Lung (tissue), 11 donors: ENCODE measurements at regions not wholly inside any gene's neighbourhood (a gene's known extent, or its start where the extent isn't known, plus 50 kb on each side); places are given as distances from the start of the nearest gene placed in this dataset.

Experiments
- ATAC-seq: fragments of 200-7000 bp; cut with Tn5 transposase; one replicate; pipeline ENCODE4 v1.9.1; 2020; ENCODE audit warnings: moderate number of reproducible peaks; ENCODE audit not compliant: insufficient read depth, low FRiP score
- DNase-seq, 3 donors: peaks; one replicate each; pipeline ENCODE4 v3.0.0-alpha.2; 2013 to 2017
- H3K27ac ChIP-seq, 2 donors: one replicate each; pipeline ENCODE4 v1.5.1; 2013; ENCODE audit warnings: mild to moderate bottlenecking in 2 of 2, moderate library complexity in 2 of 2, control low read depth in 1 of 2, inconsistent platforms in 1 of 2, low read depth in 1 of 2, low read length in 1 of 2
- H3K27me3 ChIP-seq, 3 donors: one replicate each; pipeline ENCODE4 v1.5.1; 2013; ENCODE audit warnings: low read length in 2 of 3; ENCODE audit not compliant: control insufficient read depth in 3 of 3, insufficient read depth in 3 of 3
- H3K36me3 ChIP-seq, 4 donors: one replicate each; pipeline ENCODE4 v1.5.1; 2013; ENCODE audit warnings: low read length in 4 of 4, mild to moderate bottlenecking in 1 of 4, moderate library complexity in 1 of 4; ENCODE audit not compliant: control insufficient read depth in 4 of 4, insufficient read depth in 4 of 4
- H3K4me1 ChIP-seq, 5 donors: one replicate each; pipeline ENCODE4 v1.5.1; 2013; ENCODE audit warnings: low read length in 5 of 5, mild to moderate bottlenecking in 2 of 5, moderate library complexity in 1 of 5; ENCODE audit not compliant: control insufficient read depth in 5 of 5, insufficient read depth in 5 of 5
- H3K4me3 ChIP-seq: one replicate; pipeline ENCODE4 v1.5.1; 2013; ENCODE audit warnings: mild to moderate bottlenecking, control low read depth, moderate library complexity
- H3K9ac ChIP-seq, 2 donors: one replicate each; pipeline ENCODE4 v1.5.1; 2013; ENCODE audit warnings: low read length in 2 of 2, control low read depth in 1 of 2; ENCODE audit not compliant: insufficient read depth in 1 of 2
- H3K9me3 ChIP-seq, 4 donors: one replicate each; pipeline ENCODE4 v1.5.1; 2013; ENCODE audit warnings: low read length in 3 of 4, mild to moderate bottlenecking in 1 of 4, moderate library complexity in 1 of 4; ENCODE audit not compliant: control insufficient read depth in 4 of 4, insufficient read depth in 3 of 4
- WGBS, 2 donors: extraction: QIAGEN DNeasy Blood & Tissue Kit; methylation state at CpG; one replicate each; pipeline ENCODE4 v1.1.7; 2013; 5-methylcytosine and 5-hydroxymethylcytosine counted together
- TF ChIP-seq, protein P1 (sequence below): IDR thresholded peaks from 2 replicates; pipeline ENCODE4 v1.5.1; 2012; ENCODE audit warnings: mild to moderate bottlenecking; ENCODE audit errors: control extremely low read depth, extremely low read depth
- donor health status: control.
- donor health status: control.
- donor health status: Bipolar disorder and iron deficiency.
- donor health status: healthy.
- donor health status: DM: yes; HTN: yes; CAD: no.

DNA sequence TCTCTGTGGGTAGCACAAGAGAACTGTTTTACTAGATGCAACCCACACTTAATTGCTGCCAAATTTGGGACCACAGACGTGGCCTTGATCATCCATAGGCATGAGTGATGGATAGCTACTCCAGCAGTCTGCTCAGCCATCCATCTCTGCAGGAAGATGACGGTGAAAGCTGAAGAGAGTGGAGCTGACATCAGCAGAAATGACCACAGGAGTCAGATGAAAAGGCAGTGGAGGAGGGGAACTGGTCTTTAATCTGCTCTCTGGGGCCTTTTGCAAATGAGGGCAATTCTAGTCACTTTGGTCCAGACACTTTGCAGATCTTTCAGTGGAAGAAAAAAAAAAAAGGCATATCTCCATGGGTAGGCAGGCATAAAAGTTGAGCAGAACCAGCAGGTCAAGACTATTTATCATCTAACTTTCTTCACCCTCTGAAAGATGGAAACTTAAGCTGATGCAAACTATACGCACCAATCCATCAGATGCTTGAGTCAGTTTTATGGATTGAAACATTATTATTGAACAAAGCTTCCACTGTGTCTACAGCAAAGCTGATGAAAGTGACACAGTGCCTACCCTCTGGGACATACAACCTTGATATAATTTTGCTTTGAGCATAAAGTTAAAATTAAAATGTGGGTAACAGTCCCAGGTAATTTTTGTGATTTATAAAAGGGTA, 281.6 kb upstream of the OBI1 start:
- TF ChIP-seq, protein P1, sequence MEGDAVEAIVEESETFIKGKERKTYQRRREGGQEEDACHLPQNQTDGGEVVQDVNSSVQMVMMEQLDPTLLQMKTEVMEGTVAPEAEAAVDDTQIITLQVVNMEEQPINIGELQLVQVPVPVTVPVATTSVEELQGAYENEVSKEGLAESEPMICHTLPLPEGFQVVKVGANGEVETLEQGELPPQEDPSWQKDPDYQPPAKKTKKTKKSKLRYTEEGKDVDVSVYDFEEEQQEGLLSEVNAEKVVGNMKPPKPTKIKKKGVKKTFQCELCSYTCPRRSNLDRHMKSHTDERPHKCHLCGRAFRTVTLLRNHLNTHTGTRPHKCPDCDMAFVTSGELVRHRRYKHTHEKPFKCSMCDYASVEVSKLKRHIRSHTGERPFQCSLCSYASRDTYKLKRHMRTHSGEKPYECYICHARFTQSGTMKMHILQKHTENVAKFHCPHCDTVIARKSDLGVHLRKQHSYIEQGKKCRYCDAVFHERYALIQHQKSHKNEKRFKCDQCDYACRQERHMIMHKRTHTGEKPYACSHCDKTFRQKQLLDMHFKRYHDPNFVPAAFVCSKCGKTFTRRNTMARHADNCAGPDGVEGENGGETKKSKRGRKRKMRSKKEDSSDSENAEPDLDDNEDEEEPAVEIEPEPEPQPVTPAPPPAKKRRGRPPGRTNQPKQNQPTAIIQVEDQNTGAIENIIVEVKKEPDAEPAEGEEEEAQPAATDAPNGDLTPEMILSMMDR = no peak
- 43 to 51% methylated on average over 3 of the region's 3 CpGs for WGBS, 2 donors
- ATAC-seq (no peak), DNase-seq (no peak)
- Histone ChIP-seq H3K4me1 (no peaks in the 10 kb centered on the region), H3K9ac (no peak overlapping the region), H3K9me3 (peaks cover 0 to 2% (median 0%) of the 10 kb centered on the region in 4 donors), H3K27me3 (no peaks in the 10 kb centered on the region), H3K36me3 (no peaks in the 10 kb centered on the region), H3K4me3 (no peak overlapping the region), H3K27ac (no peak overlapping the region)

DNA sequence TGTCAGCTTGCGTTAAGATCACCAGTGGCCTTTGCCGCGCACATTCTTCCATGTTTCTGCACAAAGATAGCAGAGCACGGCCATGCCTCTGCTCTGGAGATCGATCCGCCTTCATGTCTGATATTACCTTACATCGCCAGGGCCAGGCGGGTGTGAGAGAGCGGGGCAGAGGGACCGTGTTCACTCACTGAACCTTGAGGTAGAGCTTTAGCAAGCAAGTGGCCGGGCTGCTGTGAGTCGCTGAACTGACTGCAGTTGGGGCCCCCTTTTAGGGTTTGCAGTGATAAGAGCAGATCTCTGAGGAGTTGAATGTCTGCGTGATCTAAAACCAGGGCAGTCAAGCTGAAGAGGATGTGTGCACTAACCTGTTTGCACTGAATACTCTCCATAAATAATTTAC, 275.4 kb upstream of the OBI1 start:
- 81 to 91% methylated on average over 13 of the region's 13 CpGs for WGBS, 2 donors
- Histone ChIP-seq H3K4me3 (no peak overlapping the region), H3K27ac (no peak overlapping the region), H3K9ac (no peak overlapping the region), H3K27me3 (no peaks in the 10 kb centered on the region), H3K9me3 (peaks cover 0 to 2% (median 0%) of the 10 kb centered on the region in 4 donors), H3K36me3 (no peaks in the 10 kb centered on the region), H3K4me1 (no peaks in the 10 kb centered on the region)
- no peak for ATAC-seq
- TF ChIP-seq, protein P1 = no peak
- no peak for DNase-seq

DNA sequence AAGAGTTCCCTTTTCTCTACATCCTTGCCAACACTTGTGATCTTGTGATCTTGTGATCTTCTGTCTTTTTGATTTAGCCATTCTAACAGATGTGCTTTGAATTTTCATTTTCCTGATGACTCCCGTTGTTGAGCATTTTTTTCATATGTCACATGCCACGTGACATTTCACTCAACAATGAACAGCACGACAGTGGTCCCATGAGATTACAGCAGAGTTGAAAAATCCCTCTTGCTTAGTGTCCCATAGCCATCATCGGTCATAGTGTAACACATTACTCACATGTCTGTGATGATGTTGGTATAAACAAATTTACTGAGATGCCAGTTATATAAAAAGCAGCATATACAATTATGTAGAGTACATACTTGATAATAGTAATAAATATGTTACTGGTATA, 256.1 kb upstream of the OBI1 start:
- TF ChIP-seq, protein P1 = no peak
- WGBS, 2 donors = 82 to 89% methylated on average over 4 of the region's 4 CpGs
- no peaks in the 10 kb centered on the region for H3K9me3 ChIP-seq
- no peak overlapping the region for H3K9ac ChIP-seq
- no peaks in the 10 kb centered on the region for H3K4me1 ChIP-seq
- H3K27me3 ChIP-seq = no peaks in the 10 kb centered on the region
- no peak for ATAC-seq
- H3K36me3 ChIP-seq = no peaks in the 10 kb centered on the region
- no peak for DNase-seq
- no peak overlapping the region for H3K27ac ChIP-seq
- H3K4me3 ChIP-seq = no peak overlapping the region

DNA sequence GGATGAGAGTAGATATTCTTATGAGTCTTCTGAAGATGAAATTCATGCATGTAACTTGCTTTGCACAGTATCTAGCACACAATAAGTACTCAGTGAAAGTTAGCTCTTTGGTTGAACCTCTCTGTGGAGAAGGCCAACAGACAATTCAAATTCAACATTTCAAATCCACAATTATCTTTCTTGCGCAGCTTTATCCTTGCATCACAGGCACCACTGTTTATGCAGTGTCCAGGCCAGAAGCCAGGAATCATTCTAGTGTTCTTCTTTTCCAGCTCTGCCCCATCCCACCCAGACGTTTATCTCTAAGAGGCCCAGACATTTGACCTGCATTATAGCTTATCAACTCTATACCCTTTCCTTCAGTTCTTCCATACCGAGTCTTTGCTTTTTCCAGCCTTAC, 254.7 kb upstream of the OBI1 start:
- no peak for ATAC-seq
- TF ChIP-seq, protein P1 = no peak
- no peaks in the 10 kb centered on the region for H3K4me1 ChIP-seq
- no peak overlapping the region for H3K4me3 ChIP-seq
- H3K9me3 ChIP-seq = no peaks in the 10 kb centered on the region
- H3K9ac ChIP-seq = no peak overlapping the region
- H3K36me3 ChIP-seq = no peaks in the 10 kb centered on the region
- no peaks in the 10 kb centered on the region for H3K27me3 ChIP-seq
- no peak overlapping the region for H3K27ac ChIP-seq
- WGBS, 2 donors = 63 to 71% methylated on average over 3 of the region's 3 CpGs
- peak in 1 of 3 donors; percentile 5 for DNase-seq
